Activated T-helper 2 cell treated with anti-CD3 and anti-CD28 coated beads, Interferon-gamma antibody, Interleukin-2, Interleukin-4, amounts not matched to agents 10 μg/mL and 5 μg/mL and 100 μg/mL, durations not matched to agents 14 hours and 24 hours and 36 hours (primary cell): ENCODE measurements at regions not wholly inside any gene's neighbourhood (a gene's known extent, or its start where the extent isn't known, plus 50 kb on each side); places are given as distances from the start of the nearest gene placed in this dataset.

ENCODE experiments used
- DNase-seq: peaks from one replicate; pipeline ENCODE4 v3.0.0; 2021; ENCODE audit warnings: low spot score
- H3K27ac Mint-ChIP-seq: one replicate; pipeline ENCODE4 v1.8.0; 2021; ENCODE audit warnings: mixed read lengths
- H3K27me3 Mint-ChIP-seq: one replicate; pipeline ENCODE4 v1.8.0; 2021; ENCODE audit warnings: low read depth, mixed read lengths
- H3K36me3 Mint-ChIP-seq: one replicate; pipeline ENCODE4 v1.8.0; 2021; ENCODE audit warnings: low read depth, mixed read lengths
- H3K4me1 Mint-ChIP-seq: one replicate; pipeline ENCODE4 v1.8.0; 2021; ENCODE audit warnings: low read depth, mixed read lengths
- H3K4me3 Mint-ChIP-seq: one replicate; pipeline ENCODE4 v1.8.0; 2021; ENCODE audit warnings: low read depth, mild to moderate bottlenecking, moderate library complexity, mixed read lengths
- H3K9me3 Mint-ChIP-seq: one replicate; pipeline ENCODE4 v1.8.0; 2021; ENCODE audit warnings: mixed read lengths
- intact Hi-C: fragments of 100-400 bp; cut with micrococcal nuclease; formaldehyde crosslinking; loops from one replicate; pipeline ENCODE4 v1.15.1; 2023

- intact Hi-C loops = no loop called here
- Mint-ChIP-seq H3K36me3 (no peaks in the 10 kb centered on the region), H3K4me3 (no peak overlapping the region), H3K27ac (no peak overlapping the region), H3K27me3 (peaks cover 27% of the 10 kb centered on the region), H3K9me3 (no peaks in the 10 kb centered on the region), H3K4me1 (peaks cover 9% of the 10 kb centered on the region)
- DNase-seq = no peak
These were observed 300.0 kb upstream of the HS6ST1 start for GRCh38 chr2:128618642-128619041.

GRCh38 chr2:128619471-128620325 is 301.0 kb upstream of the HS6ST1 start:
- DNase-seq = no peak
- intact Hi-C loops = loop anchor here (5.0 kb wide), 2 partner anchors 108 to 297 kb away; no protein-coding TSS in a partner anchor
- no peaks in the 10 kb centered on the region for H3K36me3 Mint-ChIP-seq

GRCh38 chr2:128621074-128621473 is 302.4 kb upstream of the HS6ST1 start:
- H3K36me3 Mint-ChIP-seq = no peaks in the 10 kb centered on the region
- peaks cover 20% of the 10 kb centered on the region for H3K4me1 Mint-ChIP-seq
- DNase-seq = no peak
- peaks cover 43% of the 10 kb centered on the region for H3K27me3 Mint-ChIP-seq
- intact Hi-C loops = loop anchor here (5.0 kb wide), 2 partner anchors 106 to 299 kb away; no protein-coding TSS in a partner anchor
- no peak overlapping the region for H3K27ac Mint-ChIP-seq
- H3K4me3 Mint-ChIP-seq = no peak overlapping the region
- no peaks in the 10 kb centered on the region for H3K9me3 Mint-ChIP-seq

More at GRCh38 chr2:128619471-128620325, 301.0 kb upstream of the HS6ST1 start:
- Mint-ChIP-seq H3K4me3 (no peak overlapping the region), H3K4me1 (peaks cover 20% of the 10 kb centered on the region), H3K9me3 (no peaks in the 10 kb centered on the region), H3K27me3 (peaks cover 30% of the 10 kb centered on the region), H3K27ac (no peak overlapping the region)

GRCh38 chr2:128622371-128622770 is 303.7 kb upstream of the HS6ST1 start:
- H3K4me1 Mint-ChIP-seq = peaks cover 20% of the 10 kb centered on the region
- H3K27me3 Mint-ChIP-seq = peaks cover 54% of the 10 kb centered on the region
- H3K4me3 Mint-ChIP-seq = no peak overlapping the region
- no peak for DNase-seq
- intact Hi-C loops = loop anchor here (5.0 kb wide), 2 partner anchors 105 to 300 kb away; no protein-coding TSS in a partner anchor
- no peak overlapping the region for H3K27ac Mint-ChIP-seq
- no peaks in the 10 kb centered on the region for H3K9me3 Mint-ChIP-seq
- no peaks in the 10 kb centered on the region for H3K36me3 Mint-ChIP-seq

GRCh38 chr2:128622955-128623620 is 304.4 kb upstream of the HS6ST1 start:
- Mint-ChIP-seq H3K9me3 (no peaks in the 10 kb centered on the region), H3K4me1 (peaks cover 21% of the 10 kb centered on the region), H3K36me3 (no peaks in the 10 kb centered on the region), H3K4me3 (no peak overlapping the region), H3K27ac (no peak overlapping the region), H3K27me3 (peaks cover 57% of the 10 kb centered on the region)
- DNase-seq = no peak
- intact Hi-C loops = loop anchor here (5.0 kb wide), 2 partner anchors 104 to 301 kb away; no protein-coding TSS in a partner anchor

GRCh38 chr2:128623776-128624761 is 305.4 kb upstream of the HS6ST1 start:
- intact Hi-C loops = loop anchor here (1.0 to 5.0 kb wide), 4 partner anchors 89 to 302 kb away; no protein-coding TSS in a partner anchor
- H3K27me3 Mint-ChIP-seq = peaks cover 54% of the 10 kb centered on the region
- H3K27ac Mint-ChIP-seq = peak overlapping the region; percentile 19
- no peaks in the 10 kb centered on the region for H3K36me3 Mint-ChIP-seq
- DNase-seq = peak; percentile 33
- H3K4me1 Mint-ChIP-seq = peaks cover 21% of the 10 kb centered on the region
- peak overlapping the region; percentile 17 for H3K4me3 Mint-ChIP-seq
- no peaks in the 10 kb centered on the region for H3K9me3 Mint-ChIP-seq

- intact Hi-C loops = loop anchor here (1.0 to 5.0 kb wide), 4 partner anchors 90 to 303 kb away; no protein-coding TSS in a partner anchor
- no peaks in the 10 kb centered on the region for H3K9me3 Mint-ChIP-seq
- H3K4me3 Mint-ChIP-seq = no peak overlapping the region
- H3K4me1 Mint-ChIP-seq = peaks cover 21% of the 10 kb centered on the region
- H3K36me3 Mint-ChIP-seq = no peaks in the 10 kb centered on the region
- no peak for DNase-seq
- H3K27ac Mint-ChIP-seq = no peak overlapping the region
- H3K27me3 Mint-ChIP-seq = peaks cover 61% of the 10 kb centered on the region
These were observed 306.3 kb upstream of the HS6ST1 start for GRCh38 chr2:128624956-128625355.

- Mint-ChIP-seq H3K9me3 (no peaks in the 10 kb centered on the region), H3K4me1 (peaks cover 21% of the 10 kb centered on the region), H3K4me3 (no peak overlapping the region), H3K27me3 (peaks cover 62% of the 10 kb centered on the region), H3K36me3 (no peaks in the 10 kb centered on the region), H3K27ac (no peak overlapping the region)
- DNase-seq = no peak
- intact Hi-C loops = loop anchor here (2.0 kb wide), 1 partner anchor 91 kb away; no protein-coding TSS in a partner anchor
These were observed 306.8 kb upstream of the HS6ST1 start for GRCh38 chr2:128625421-128625820.

GRCh38 chr2:128625963-128626759 is 307.5 kb upstream of the HS6ST1 start:
- Mint-ChIP-seq H3K36me3 (no peaks in the 10 kb centered on the region), H3K4me1 (peaks cover 21% of the 10 kb centered on the region), H3K9me3 (no peaks in the 10 kb centered on the region), H3K4me3 (no peak overlapping the region), H3K27me3 (peaks cover 63% of the 10 kb centered on the region), H3K27ac (no peak overlapping the region)
- intact Hi-C loops = loop anchor here (2.0 kb wide), 1 partner anchor 91 kb away; no protein-coding TSS in a partner anchor
- no peak for DNase-seq

- no peaks in the 10 kb centered on the region for H3K9me3 Mint-ChIP-seq
- DNase-seq = no peak
- no peaks in the 10 kb centered on the region for H3K36me3 Mint-ChIP-seq
- peaks cover 21% of the 10 kb centered on the region for H3K4me1 Mint-ChIP-seq
- intact Hi-C loops = no loop called here
- peaks cover 62% of the 10 kb centered on the region for H3K27me3 Mint-ChIP-seq
- H3K4me3 Mint-ChIP-seq = no peak overlapping the region
- no peak overlapping the region for H3K27ac Mint-ChIP-seq
These were observed 308.3 kb upstream of the HS6ST1 start for GRCh38 chr2:128626760-128627511.

GRCh38 chr2:128628206-128628605 is 309.5 kb upstream of the HS6ST1 start:
- H3K36me3 Mint-ChIP-seq = no peaks in the 10 kb centered on the region
- no peak overlapping the region for H3K27ac Mint-ChIP-seq
- intact Hi-C loops = no loop called here
- DNase-seq = no peak
- H3K9me3 Mint-ChIP-seq = no peaks in the 10 kb centered on the region
- H3K27me3 Mint-ChIP-seq = peaks cover 66% of the 10 kb centered on the region
- H3K4me1 Mint-ChIP-seq = peaks cover 17% of the 10 kb centered on the region
- no peak overlapping the region for H3K4me3 Mint-ChIP-seq
